Neural crest cell (in vitro differentiated cells): ENCODE measurements at regions not wholly inside any gene's neighbourhood (a gene's known extent, or its start where the extent isn't known, plus 50 kb on each side); places are given as distances from the start of the nearest gene placed in this dataset.

Experiments used
- DNase-seq: peaks from one replicate; pipeline ENCODE4 v3.0.0; 2021; ENCODE audit warnings: low read depth, mixed read lengths, low spot score
- H3K27ac Mint-ChIP-seq: one replicate; pipeline ENCODE4 v1.8.0; 2021; ENCODE audit warnings: mild to moderate bottlenecking, mixed read lengths; ENCODE audit not compliant: unreplicated experiment
- H3K27me3 Mint-ChIP-seq: 2 replicates; pipeline ENCODE4 v1.8.0; 2021; ENCODE audit warnings: low read depth, mild to moderate bottlenecking, mixed read lengths
- H3K36me3 Mint-ChIP-seq: 2 replicates; pipeline ENCODE4 v1.8.0; 2021; ENCODE audit warnings: low read depth, mild to moderate bottlenecking, mixed read lengths
- H3K4me1 Mint-ChIP-seq: 2 replicates; pipeline ENCODE4 v1.8.0; 2021; ENCODE audit warnings: mixed read lengths
- H3K4me3 Mint-ChIP-seq: one replicate; pipeline ENCODE4 v1.8.0; 2021; ENCODE audit warnings: mild to moderate bottlenecking, mixed read lengths
- H3K9me3 Mint-ChIP-seq: 2 replicates; pipeline ENCODE4 v1.8.0; 2021; ENCODE audit warnings: mixed read lengths
- TF ChIP-seq, protein P1 (sequence below): fragments of 200-600 bp; sonication (generic); conservative IDR thresholded peaks from 2 replicates; pipeline ENCODE4 v1.5.0; 2021; ENCODE audit warnings: antibody characterized with exemption, mild to moderate bottlenecking

DNA sequence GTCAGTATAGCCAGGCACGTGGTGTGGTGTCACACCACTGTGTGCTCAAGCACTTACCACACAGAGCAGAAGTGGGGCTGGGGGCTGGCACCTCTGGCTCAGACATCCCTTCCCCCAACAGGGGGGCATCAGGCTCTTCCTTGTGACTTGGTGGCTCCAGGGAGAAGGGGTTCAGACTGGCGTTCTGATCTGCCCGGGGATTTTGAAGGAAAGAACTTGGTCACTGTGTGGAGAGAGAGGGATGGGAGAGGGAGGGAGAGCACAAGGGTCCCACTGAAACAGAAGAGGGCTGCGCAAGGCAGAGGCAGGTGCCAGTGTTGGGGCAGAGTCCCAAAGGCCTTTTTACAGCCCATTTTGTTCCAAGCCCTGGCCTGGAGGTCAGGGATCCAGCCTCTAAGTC is 109.7 kb upstream of the ALDH1B1 start:
- TF ChIP-seq, protein P1, sequence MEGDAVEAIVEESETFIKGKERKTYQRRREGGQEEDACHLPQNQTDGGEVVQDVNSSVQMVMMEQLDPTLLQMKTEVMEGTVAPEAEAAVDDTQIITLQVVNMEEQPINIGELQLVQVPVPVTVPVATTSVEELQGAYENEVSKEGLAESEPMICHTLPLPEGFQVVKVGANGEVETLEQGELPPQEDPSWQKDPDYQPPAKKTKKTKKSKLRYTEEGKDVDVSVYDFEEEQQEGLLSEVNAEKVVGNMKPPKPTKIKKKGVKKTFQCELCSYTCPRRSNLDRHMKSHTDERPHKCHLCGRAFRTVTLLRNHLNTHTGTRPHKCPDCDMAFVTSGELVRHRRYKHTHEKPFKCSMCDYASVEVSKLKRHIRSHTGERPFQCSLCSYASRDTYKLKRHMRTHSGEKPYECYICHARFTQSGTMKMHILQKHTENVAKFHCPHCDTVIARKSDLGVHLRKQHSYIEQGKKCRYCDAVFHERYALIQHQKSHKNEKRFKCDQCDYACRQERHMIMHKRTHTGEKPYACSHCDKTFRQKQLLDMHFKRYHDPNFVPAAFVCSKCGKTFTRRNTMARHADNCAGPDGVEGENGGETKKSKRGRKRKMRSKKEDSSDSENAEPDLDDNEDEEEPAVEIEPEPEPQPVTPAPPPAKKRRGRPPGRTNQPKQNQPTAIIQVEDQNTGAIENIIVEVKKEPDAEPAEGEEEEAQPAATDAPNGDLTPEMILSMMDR = no peak
- DNase-seq = no peak
- peaks cover 18% of the 10 kb centered on the region for H3K4me1 Mint-ChIP-seq
- no peaks in the 10 kb centered on the region for H3K27me3 Mint-ChIP-seq
- no peaks in the 10 kb centered on the region for H3K9me3 Mint-ChIP-seq
- H3K36me3 Mint-ChIP-seq = no peaks in the 10 kb centered on the region
- no peak overlapping the region for H3K27ac Mint-ChIP-seq
- no peak overlapping the region for H3K4me3 Mint-ChIP-seq

GRCh38 chr9:38281917-38282316 is 110.6 kb upstream of the ALDH1B1 start:
- Mint-ChIP-seq H3K4me3 (no peak overlapping the region), H3K36me3 (no peaks in the 10 kb centered on the region), H3K4me1 (peaks cover 18% of the 10 kb centered on the region), H3K27me3 (no peaks in the 10 kb centered on the region), H3K27ac (no peak overlapping the region), H3K9me3 (no peaks in the 10 kb centered on the region)
- TF ChIP-seq, protein P1 = no peak
- DNase-seq = no peak

DNA sequence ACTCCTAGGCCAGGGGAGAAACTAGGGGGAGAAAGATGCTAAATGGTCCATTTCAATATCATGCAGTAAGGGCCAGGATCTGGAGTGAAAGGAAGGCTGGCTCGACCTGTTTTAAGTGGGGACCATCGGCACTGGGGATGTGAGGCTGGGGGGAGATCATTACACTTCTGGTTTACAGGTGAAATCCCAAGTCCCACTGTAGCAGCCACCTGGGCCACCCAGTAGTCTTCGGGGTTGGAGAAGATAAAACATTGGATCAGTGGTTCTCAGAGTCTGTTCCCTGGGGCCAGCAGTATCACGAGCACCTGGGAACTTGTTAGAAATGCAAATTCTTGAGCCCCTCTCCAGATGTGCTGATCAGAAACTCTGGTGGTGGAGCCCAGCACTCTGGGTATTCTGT is 111.3 kb upstream of the ALDH1B1 start:
- Mint-ChIP-seq H3K27ac (no peak overlapping the region), H3K27me3 (no peaks in the 10 kb centered on the region), H3K9me3 (no peaks in the 10 kb centered on the region), H3K4me1 (peaks cover 18% of the 10 kb centered on the region), H3K4me3 (no peak overlapping the region), H3K36me3 (no peaks in the 10 kb centered on the region)
- no peak for DNase-seq
- TF ChIP-seq, protein P1 = no peak

DNA sequence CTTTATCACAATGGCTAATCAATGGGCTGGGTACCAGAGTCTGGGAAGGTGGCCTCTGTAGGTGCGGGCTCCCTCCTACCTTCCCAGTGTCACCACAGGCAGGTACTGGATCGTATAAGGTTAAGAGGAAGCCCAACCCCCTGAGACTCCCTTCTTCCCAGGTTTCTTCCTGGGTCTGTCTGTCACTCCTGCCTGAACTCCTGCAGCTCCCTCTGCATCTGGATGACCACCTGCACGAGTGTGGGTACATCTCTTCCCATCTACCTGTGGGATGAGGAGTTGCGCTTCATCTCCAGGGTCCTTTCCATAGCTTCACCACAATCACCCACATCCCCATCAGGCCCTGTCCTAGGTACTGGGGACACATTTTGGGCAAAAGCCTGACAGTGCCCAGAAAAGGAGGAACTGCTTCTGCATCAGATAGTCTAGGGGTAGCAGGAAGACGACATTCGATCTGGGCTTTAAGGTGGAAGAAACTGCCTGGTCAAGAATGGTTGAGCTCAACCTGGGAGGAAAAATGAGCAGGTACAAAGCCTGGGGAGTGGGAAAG is 112.2 kb upstream of the ALDH1B1 start:
- H3K27ac Mint-ChIP-seq = no peak overlapping the region
- H3K27me3 Mint-ChIP-seq = no peaks in the 10 kb centered on the region
- no peaks in the 10 kb centered on the region for H3K36me3 Mint-ChIP-seq
- H3K9me3 Mint-ChIP-seq = no peaks in the 10 kb centered on the region
- TF ChIP-seq, protein P1 = no peak
- DNase-seq = no peak
- peaks cover 18% of the 10 kb centered on the region for H3K4me1 Mint-ChIP-seq
- no peak overlapping the region for H3K4me3 Mint-ChIP-seq

- Mint-ChIP-seq H3K4me1 (peaks cover 13% of the 10 kb centered on the region), H3K4me3 (no peak overlapping the region), H3K27ac (no peak overlapping the region), H3K27me3 (peaks cover 4% of the 10 kb centered on the region), H3K36me3 (no peaks in the 10 kb centered on the region), H3K9me3 (no peaks in the 10 kb centered on the region)
- TF ChIP-seq, protein P1 = no peak
- no peak for DNase-seq
Measured at GRCh38 chr9:38278931-38279679, 113.4 kb upstream of the ALDH1B1 start.
